ENCODE measurements at regions not wholly inside any gene's neighbourhood (a gene's known extent, or its start where the extent isn't known, plus 50 kb on each side); places are given as distances from the start of the nearest gene placed in this dataset.

GRCh38 chr7:18206331-18206730, 178.7 kb upstream of the PRPS1L1 start:
- no peak for TF ChIP-seq CTCF (IDR thresholded peaks at IDR 0.05)
- Histone ChIP-seq H3K27ac (no peak overlapping the region), H3K4me3 (no peak overlapping the region)
- DNase-seq (ENCODE audit: low spot score), result no peak

GRCh38 chr7:18208921-18209320, 181.3 kb upstream of the PRPS1L1 start:
- Histone ChIP-seq H3K27ac (no peak overlapping the region), H3K4me3 (no peak overlapping the region)
- TF ChIP-seq CTCF (IDR thresholded peaks at IDR 0.05), result no peak
- DNase-seq (ENCODE audit: low spot score), result no peak

- Histone ChIP-seq H3K27ac (no peak overlapping the region), H3K4me3 (no peak overlapping the region)
- no peak for DNase-seq (ENCODE audit: low spot score)
- no peak for TF ChIP-seq CTCF (IDR thresholded peaks at IDR 0.05)
Observed at GRCh38 chr7:18210377-18210776, 182.7 kb upstream of the PRPS1L1 start.

- no peak for DNase-seq (ENCODE audit: low spot score)
- Histone ChIP-seq H3K4me3 (no peak overlapping the region), H3K27ac (no peak overlapping the region)
- no peak for TF ChIP-seq CTCF (IDR thresholded peaks at IDR 0.05)
Observed at GRCh38 chr7:18210788-18211187, 183.1 kb upstream of the PRPS1L1 start.

- no peak for DNase-seq (ENCODE audit: low spot score)
- Histone ChIP-seq H3K27ac (no peak overlapping the region), H3K4me3 (no peak overlapping the region)
- no peak for TF ChIP-seq CTCF (IDR thresholded peaks at IDR 0.05)
Observed at GRCh38 chr7:18212308-18212707, 184.7 kb upstream of the PRPS1L1 start.

- no peak for TF ChIP-seq CTCF (IDR thresholded peaks at IDR 0.05)
- no peak for DNase-seq (ENCODE audit: low spot score)
- no peak overlapping the region for H3K27ac ChIP-seq
- no peak overlapping the region for H3K4me3 ChIP-seq
Observed at GRCh38 chr7:18212758-18213157, 185.1 kb upstream of the PRPS1L1 start.

GRCh38 chr7:18213652-18214051, 186.0 kb upstream of the PRPS1L1 start:
- TF ChIP-seq CTCF (IDR thresholded peaks at IDR 0.05), result no peak
- H3K27ac ChIP-seq, result no peak overlapping the region
- H3K4me3 ChIP-seq, result no peak overlapping the region
- no peak for DNase-seq (ENCODE audit: low spot score)

All from coronary artery (tissue), 2 donors.